Liver (tissue), 8 donors: ENCODE measurements at regions not wholly inside any gene's neighbourhood (a gene's known extent, or its start where the extent isn't known, plus 50 kb on each side); places are given as distances from the start of the nearest gene placed in this dataset.

Source experiments
- DNase-seq: peaks from one replicate; pipeline ENCODE4 v3.0.0-alpha.2; 2017; ENCODE audit warnings: low spot score
- H3K27ac ChIP-seq, 2 donors: one replicate each; pipeline ENCODE4 v1.7.0; 2013; ENCODE audit warnings: inconsistent platforms in 2 of 2, low read length in 2 of 2, control low read depth in 1 of 2, low read depth in 1 of 2, mild to moderate bottlenecking in 1 of 2
- H3K27me3 ChIP-seq, 4 donors: one replicate each; pipeline versions ENCODE4 v1.6.1 to v1.7.0; 2013; ENCODE audit warnings: low read length in 3 of 4, inconsistent platforms in 1 of 4, mild to moderate bottlenecking in 1 of 4, moderate library complexity in 1 of 4; ENCODE audit not compliant: control insufficient read depth in 4 of 4, insufficient read depth in 4 of 4
- H3K36me3 ChIP-seq, 4 donors: one replicate each; pipeline versions ENCODE4 v1.6.1 to v1.7.0; 2013; ENCODE audit warnings: low read length in 3 of 4, mild to moderate bottlenecking in 3 of 4, low read depth in 1 of 4, moderate library complexity in 1 of 4; ENCODE audit not compliant: control insufficient read depth in 4 of 4, insufficient read depth in 3 of 4
- H3K4me1 ChIP-seq, 4 donors: one replicate each; pipeline versions ENCODE4 v1.6.1 to v1.7.0; 2013; ENCODE audit warnings: low read length in 3 of 4, mild to moderate bottlenecking in 3 of 4, moderate library complexity in 1 of 4; ENCODE audit not compliant: control insufficient read depth in 4 of 4, insufficient read depth in 4 of 4
- H3K4me3 ChIP-seq, 3 donors: one replicate each; pipeline versions ENCODE4 v1.6.1 to v1.7.0; 2013; ENCODE audit warnings: low read length in 3 of 3, control low read depth in 1 of 3, low read depth in 1 of 3, mild to moderate bottlenecking in 1 of 3
- H3K9ac ChIP-seq, 2 donors: one replicate each; pipeline ENCODE4 v1.7.0; 2013; ENCODE audit warnings: low read length in 2 of 2, mild to moderate bottlenecking in 2 of 2, moderate library complexity in 2 of 2, control low read depth in 1 of 2, low read depth in 1 of 2
- H3K9me3 ChIP-seq, 4 donors: one replicate each; pipeline versions ENCODE4 v1.6.1 to v1.7.0; 2013; ENCODE audit warnings: low read length in 3 of 4; ENCODE audit not compliant: control insufficient read depth in 4 of 4
- ATF3 ChIP-seq: IDR thresholded peaks from 2 replicates; pipeline ENCODE4 v1.6.1; 2016; ENCODE audit warnings: antibody characterized with exemption
- CTCF ChIP-seq: fragments of 150-350 bp; IDR thresholded peaks from 2 replicates; pipeline ENCODE4 v1.5.1; 2017; ENCODE audit warnings: improper control_type of control experiment, low read depth, low read length; ENCODE audit not compliant: missing input control
- EGR1 ChIP-seq, 2 donors: IDR thresholded peaks; 2 replicates each; pipeline ENCODE4 v1.6.1; 2016 to 2018; ENCODE audit warnings: antibody characterized with exemption in 2 of 2, low read depth in 2 of 2
- FOXA1 ChIP-seq: IDR thresholded peaks from 2 replicates; pipeline ENCODE4 v1.6.1; 2016; ENCODE audit warnings: antibody characterized with exemption
- FOXA2 ChIP-seq: IDR thresholded peaks from 2 replicates; pipeline ENCODE4 v1.6.1; 2016; ENCODE audit warnings: antibody characterized with exemption
- HNF4A ChIP-seq, 2 donors: conservative IDR thresholded peaks; 2 replicates each; pipeline ENCODE4 v1.6.1; 2016; ENCODE audit warnings: antibody characterized with exemption in 2 of 2, mild to moderate bottlenecking in 2 of 2
- HNF4G ChIP-seq: IDR thresholded peaks from 2 replicates; pipeline ENCODE4 v1.6.1; 2016; ENCODE audit warnings: antibody characterized with exemption
- JUND ChIP-seq, 2 donors: IDR thresholded peaks; 2 replicates each; pipeline ENCODE4 v1.6.1; 2016; ENCODE audit warnings: antibody characterized with exemption in 2 of 2
- NR2F2 ChIP-seq: IDR thresholded peaks from 2 replicates; pipeline ENCODE4 v1.6.1; 2016; ENCODE audit warnings: antibody characterized with exemption
- RAD21 ChIP-seq, 2 donors: IDR thresholded peaks; 2 replicates each; pipeline ENCODE4 v1.6.1; 2016; ENCODE audit warnings: antibody characterized with exemption in 2 of 2, mild to moderate bottlenecking in 2 of 2
- REST ChIP-seq: IDR thresholded peaks from 2 replicates; pipeline ENCODE4 v1.6.1; 2016; ENCODE audit warnings: antibody characterized with exemption, mild to moderate bottlenecking
- SP1 ChIP-seq: IDR thresholded peaks from 2 replicates; pipeline ENCODE4 v1.6.1; 2018; ENCODE audit warnings: antibody characterized with exemption, mild to moderate bottlenecking
- TAF1 ChIP-seq: conservative IDR thresholded peaks from 2 replicates; pipeline ENCODE4 v1.6.1; 2016; ENCODE audit warnings: antibody characterized with exemption, mild to moderate bottlenecking
- YY1 ChIP-seq: IDR thresholded peaks from 2 replicates; pipeline ENCODE4 v1.6.1; 2016; ENCODE audit warnings: antibody characterized with exemption, mild to moderate bottlenecking
- ZBTB33 ChIP-seq: IDR thresholded peaks from 2 replicates; pipeline ENCODE4 v1.6.1; 2016; ENCODE audit warnings: antibody characterized with exemption
- WGBS: extraction: QIAGEN DNeasy Blood & Tissue Kit; methylation state at CpG from one replicate; pipeline ENCODE4 v1.1.7; 2013; 5-methylcytosine and 5-hydroxymethylcytosine counted together
- donor health status: healthy.
- donor health status: healthy.
- donor health status: healthy.
- donor health status: healthy.
- donor health status: healthy.

GRCh38 chr12:107444771-107445170 is 240.8 kb upstream of the PWP1 start:
- TF ChIP-seq JUND (IDR thresholded peaks at IDR 0.05) = no peak
- no peak for TF ChIP-seq FOXA2
- H3K4me1 ChIP-seq = peaks cover 0 to 6% (median 0%) of the 10 kb centered on the region in 4 donors
- no peak for DNase-seq

GRCh38 chr12:107446476-107446875 is 239.1 kb upstream of the PWP1 start:
- Histone ChIP-seq H3K4me3 (no peak overlapping the region), H3K4me1 (peaks cover 0 to 6% (median 0%) of the 10 kb centered on the region in 4 donors), H3K9me3 (no peaks in the 10 kb centered on the region), H3K27ac (no peak overlapping the region), H3K9ac (no peak overlapping the region), H3K36me3 (no peaks in the 10 kb centered on the region), H3K27me3 (no peaks in the 10 kb centered on the region)
- WGBS = 89% methylated on average over 3 of the region's 3 CpGs
- DNase-seq = no peak
- TF ChIP-seq NR2F2 (no peak), REST (no peak), JUND (IDR thresholded peaks at IDR 0.05) (no peak), ZBTB33 (no peak), YY1 (no peak), TAF1 (no peak), RAD21 (IDR thresholded peaks at IDR 0.05) (no peak), FOXA1 (no peak)

More at GRCh38 chr12:107444771-107445170, 240.8 kb upstream of the PWP1 start:
- Histone ChIP-seq H3K9me3 (no peaks in the 10 kb centered on the region), H3K27me3 (no peaks in the 10 kb centered on the region), H3K36me3 (no peaks in the 10 kb centered on the region), H3K27ac (no peak overlapping the region), H3K9ac (no peak overlapping the region), H3K4me3 (no peak overlapping the region)
- WGBS = 92% methylated on average over 10 of the region's 10 CpGs

- H3K4me1 ChIP-seq = peaks cover 0 to 5% (median 0%) of the 10 kb centered on the region in 4 donors
- H3K4me3 ChIP-seq = no peak overlapping the region
- no peak overlapping the region for H3K27ac ChIP-seq
- no peaks in the 10 kb centered on the region for H3K36me3 ChIP-seq
- DNase-seq = no peak
- H3K9ac ChIP-seq = no peak overlapping the region
- H3K9me3 ChIP-seq = no peaks in the 10 kb centered on the region
- no peaks in the 10 kb centered on the region for H3K27me3 ChIP-seq
- 89% methylated on average over 5 of the region's 5 CpGs for WGBS
- TF ChIP-seq FOXA2 = no peak
- no peak for TF ChIP-seq HNF4G
- TF ChIP-seq TAF1 = no peak
- no peak for TF ChIP-seq ATF3
- TF ChIP-seq FOXA1 = no peak
- no peak for TF ChIP-seq CTCF
- TF ChIP-seq JUND (IDR thresholded peaks at IDR 0.05) = no peak
- TF ChIP-seq REST = no peak
- TF ChIP-seq NR2F2 = no peak
- TF ChIP-seq EGR1 (IDR thresholded peaks at IDR 0.05; ENCODE audit: low read depth in 2 of 2) = no peak
- no peak for TF ChIP-seq ZBTB33
- TF ChIP-seq HNF4A (conservative IDR thresholded peaks at IDR 0.05) = no peak
- no peak for TF ChIP-seq SP1
These were observed 238.3 kb upstream of the PWP1 start for GRCh38 chr12:107447336-107447735.
